ACC112 (cell line): ENCODE measurements at regions not wholly inside any gene's neighbourhood (a gene's known extent, or its start where the extent isn't known, plus 50 kb on each side); places are given as distances from the start of the nearest gene placed in this dataset.
A peak's percentile ranks its signal among the peaks of the same experiment; 100 is the strongest.

Source experiments
- H2AFZ ChIP-seq: fragments of 200-600 bp; sonication (generic); one replicate; pipeline ENCODE4 v1.6.0; 2017; ENCODE audit warnings: antibody characterized with exemption, low read length; ENCODE audit not compliant: unreplicated experiment
- H3K27ac ChIP-seq: fragments of 200-600 bp; sonication (generic); 2 replicates; pipeline ENCODE4 v1.5.1; 2014; ENCODE audit warnings: low read depth, mild to moderate bottlenecking, antibody characterized with exemption, low read length, moderate library complexity
- H3K27me3 ChIP-seq: fragments of 200-600 bp; sonication (generic); 2 replicates; pipeline ENCODE4 v1.6.1; 2014; ENCODE audit warnings: mild to moderate bottlenecking, antibody characterized with exemption, low read length, moderate library complexity, mixed read lengths; ENCODE audit not compliant: insufficient read depth
- H3K36me3 ChIP-seq: fragments of 200-600 bp; sonication (generic); 2 replicates; pipeline ENCODE4 v1.6.1; 2016; ENCODE audit warnings: mild to moderate bottlenecking, antibody characterized with exemption, low read length, moderate library complexity, mixed read lengths; ENCODE audit not compliant: insufficient read depth
- H3K4me1 ChIP-seq: fragments of 200-600 bp; sonication (generic); one replicate; pipeline ENCODE4 v1.6.1; 2016; ENCODE audit warnings: low read length, mixed read lengths; ENCODE audit not compliant: insufficient read depth, unreplicated experiment, control insufficient read depth
- H3K4me3 ChIP-seq: fragments of 200-600 bp; sonication (generic); 2 replicates; pipeline ENCODE4 v1.5.1; 2014; ENCODE audit warnings: mild to moderate bottlenecking, low read depth, low read length
- H3K79me2 ChIP-seq: fragments of 200-600 bp; sonication (generic); one replicate; pipeline ENCODE4 v1.6.0; 2016; ENCODE audit warnings: low read length; ENCODE audit not compliant: control insufficient read depth, unreplicated experiment, insufficient read depth

DNA sequence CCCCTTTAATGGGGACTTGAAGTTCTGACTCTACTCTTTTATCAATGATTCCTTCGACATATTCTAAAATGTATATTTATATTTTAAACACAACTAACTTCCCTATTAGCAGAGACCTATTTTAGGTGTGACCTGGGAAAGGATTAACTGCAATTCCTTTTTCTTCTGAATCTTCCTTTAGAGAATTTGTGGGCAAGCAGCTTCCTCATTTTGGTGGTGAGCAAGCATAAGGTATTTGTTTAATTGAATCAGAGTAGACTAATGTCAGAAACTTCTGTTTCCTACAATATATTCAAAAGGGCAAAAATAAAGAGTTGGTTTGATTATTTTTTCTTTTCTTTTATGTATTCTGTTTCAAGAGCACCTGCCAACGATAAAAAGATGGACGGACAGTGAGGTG is 237.0 kb downstream of the IKZF2 start:
- Histone ChIP-seq H3K36me3 (no peaks in the 10 kb centered on the region), H3K4me1 (peaks cover 37% of the 10 kb centered on the region), H3K79me2 (no peaks in the 10 kb centered on the region), H3K4me3 (no peak overlapping the region), H2AFZ (no peak overlapping the region), H3K27me3 (no peaks in the 10 kb centered on the region), H3K27ac (no peak overlapping the region)

DNA sequence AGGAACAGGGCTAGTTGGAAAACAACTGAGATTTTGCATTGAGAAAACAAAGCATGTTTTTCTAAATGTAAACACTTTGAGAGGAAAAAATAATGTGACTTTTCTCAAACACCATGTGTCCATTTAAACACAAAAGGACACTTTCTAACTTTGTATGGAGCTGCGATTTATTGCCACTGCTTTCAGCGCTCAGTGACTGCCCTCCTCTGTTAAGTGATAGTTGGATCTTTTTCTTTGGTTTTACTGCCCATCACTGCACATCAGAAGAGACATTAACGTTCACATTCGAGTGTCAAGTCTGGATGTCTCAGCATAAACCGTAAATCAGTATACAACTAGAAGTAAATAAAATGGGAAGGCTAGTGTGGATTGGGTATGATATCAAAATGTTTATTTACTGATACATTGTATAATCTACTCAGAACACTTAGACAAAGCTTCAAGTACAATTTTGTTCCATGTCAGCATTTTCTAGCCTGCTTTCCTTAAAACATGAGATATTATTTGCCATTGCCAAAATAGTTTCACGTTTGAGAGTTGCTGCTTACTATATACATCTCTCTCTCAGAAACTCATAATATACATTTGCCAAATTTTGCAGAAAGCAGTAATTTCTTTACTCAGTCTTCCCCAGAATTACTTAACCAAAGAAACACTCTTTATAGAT is 237.6 kb downstream of the IKZF2 start:
- H2AFZ ChIP-seq, result no peak overlapping the region
- peak overlapping the region; percentile 81 for H3K27ac ChIP-seq
- peaks cover 37% of the 10 kb centered on the region for H3K4me1 ChIP-seq
- no peak overlapping the region; the same call in 1 of the 2 replicates for H3K4me3 ChIP-seq
- no peaks in the 10 kb centered on the region for H3K27me3 ChIP-seq
- no peaks in the 10 kb centered on the region for H3K79me2 ChIP-seq
- no peaks in the 10 kb centered on the region for H3K36me3 ChIP-seq

DNA sequence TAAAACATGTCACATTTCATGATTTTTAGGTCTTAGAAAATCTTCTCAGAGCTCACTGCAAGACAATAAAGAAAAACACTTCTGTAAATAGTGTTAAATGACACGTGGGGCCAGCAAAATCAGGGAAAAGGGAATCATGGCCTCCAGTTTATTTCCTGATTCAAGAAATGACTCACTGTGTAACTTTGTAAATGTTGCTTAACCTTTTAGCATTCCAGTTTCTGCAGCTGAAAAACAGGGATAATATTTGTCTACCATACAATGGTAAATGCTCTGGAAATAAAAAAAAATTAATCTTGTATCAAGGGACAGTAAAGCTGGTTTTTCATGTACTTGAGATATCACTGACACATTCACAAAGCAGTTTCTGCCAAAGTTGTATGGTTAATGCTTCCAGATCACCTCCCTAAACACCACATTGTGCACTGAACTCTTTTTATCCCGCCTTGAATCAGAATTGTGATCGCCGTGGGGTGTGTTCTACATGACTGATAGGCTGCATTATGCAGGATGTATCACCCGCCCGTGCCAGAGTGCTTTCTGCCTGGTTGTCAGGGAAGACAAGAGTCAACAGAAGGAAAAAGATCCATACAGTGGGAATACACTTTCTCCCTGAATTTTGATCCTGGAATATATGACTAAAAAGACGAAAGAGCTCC is 238.8 kb downstream of the IKZF2 start:
- peaks cover 37% of the 10 kb centered on the region for H3K4me1 ChIP-seq
- no peaks in the 10 kb centered on the region for H3K27me3 ChIP-seq
- peak overlapping the region; percentile 81 for H3K27ac ChIP-seq
- H3K4me3 ChIP-seq, result peak overlapping the region; percentile 21; the same call in 1 of the 2 replicates
- H2AFZ ChIP-seq, result peak overlapping the region; percentile 60
- H3K79me2 ChIP-seq, result no peaks in the 10 kb centered on the region
- no peaks in the 10 kb centered on the region for H3K36me3 ChIP-seq

DNA sequence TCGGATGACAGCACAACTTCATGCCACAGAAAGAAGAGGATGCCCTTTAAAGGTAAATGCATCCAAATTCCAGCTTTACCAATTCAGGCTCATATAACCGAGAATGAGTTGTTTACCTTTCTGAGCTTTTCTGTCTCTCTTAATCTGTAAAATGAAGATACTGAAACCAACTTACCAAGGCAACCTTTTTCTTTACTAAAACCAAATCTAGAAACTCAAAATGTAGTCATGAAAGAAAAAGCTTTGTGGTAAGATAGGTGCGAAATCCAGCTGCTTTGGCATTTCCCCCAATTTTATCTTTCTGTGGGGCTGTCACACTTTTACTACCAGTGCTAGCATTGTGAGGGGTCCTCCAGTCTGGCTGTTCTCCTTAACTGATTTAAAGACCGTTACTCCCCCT is 240.4 kb downstream of the IKZF2 start:
- no peaks in the 10 kb centered on the region for H3K36me3 ChIP-seq
- no peak overlapping the region for H3K27ac ChIP-seq
- peaks cover 39% of the 10 kb centered on the region for H3K4me1 ChIP-seq
- no peak overlapping the region for H3K4me3 ChIP-seq
- peak overlapping the region; percentile 39 for H2AFZ ChIP-seq
- no peaks in the 10 kb centered on the region for H3K27me3 ChIP-seq
- H3K79me2 ChIP-seq, result no peaks in the 10 kb centered on the region

DNA sequence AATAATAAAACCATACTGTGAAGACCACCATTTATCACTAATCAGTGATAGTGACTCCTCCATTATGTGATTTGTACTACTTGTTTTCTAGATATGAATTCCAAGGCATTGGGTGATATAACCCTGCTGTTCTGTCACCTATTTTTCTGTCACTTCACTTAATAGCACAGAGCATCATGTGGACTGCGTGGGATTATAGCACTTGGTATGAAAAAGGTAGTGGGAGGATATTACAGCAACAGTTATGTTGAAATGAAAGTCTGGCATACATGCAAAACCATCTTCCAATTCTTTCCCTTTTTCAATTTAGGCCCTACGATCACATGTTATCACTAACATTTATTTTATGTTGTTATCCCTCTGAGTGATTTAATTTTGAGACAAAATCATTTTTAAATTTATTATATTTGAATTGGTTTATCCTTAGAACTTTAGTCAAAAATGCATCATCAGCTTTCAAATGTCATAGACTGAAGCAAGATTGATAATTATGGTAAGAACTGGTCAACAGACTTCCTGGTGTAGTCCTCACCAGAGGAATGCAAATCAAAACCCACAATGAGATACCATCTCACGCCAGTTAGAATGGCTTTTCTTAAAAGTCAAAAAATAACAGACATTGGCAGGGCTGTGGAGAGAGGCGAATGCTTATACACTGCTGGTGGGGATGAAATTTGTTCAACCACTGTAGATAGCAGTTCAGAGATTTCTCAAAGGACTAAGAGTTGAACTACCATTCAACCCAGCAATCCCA is 242.6 kb downstream of the IKZF2 start:
- Histone ChIP-seq H2AFZ (no peak overlapping the region), H3K27ac (no peak overlapping the region), H3K4me1 (peaks cover 38% of the 10 kb centered on the region), H3K4me3 (no peak overlapping the region), H3K27me3 (no peaks in the 10 kb centered on the region), H3K36me3 (no peaks in the 10 kb centered on the region), H3K79me2 (no peaks in the 10 kb centered on the region)

DNA sequence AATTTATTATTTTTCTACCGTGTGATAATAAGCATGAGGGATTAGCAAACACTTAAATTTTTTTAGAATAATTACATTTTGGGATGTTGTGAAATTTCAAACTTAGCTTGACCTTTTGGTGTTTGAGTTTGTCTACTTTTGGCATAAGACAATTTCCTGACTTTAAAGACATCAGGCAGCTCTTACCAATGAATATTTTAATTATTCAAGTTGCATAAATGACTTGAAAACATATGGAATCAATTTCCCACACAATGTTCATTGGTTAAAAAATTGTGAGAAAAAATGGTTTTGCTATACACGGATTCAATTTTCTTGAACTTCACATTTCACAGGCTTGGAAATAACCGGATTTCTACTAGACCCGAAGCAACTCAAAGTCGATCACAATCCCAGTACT is 243.4 kb downstream of the IKZF2 start:
- Histone ChIP-seq H3K27me3 (no peaks in the 10 kb centered on the region), H3K4me1 (peaks cover 32% of the 10 kb centered on the region), H3K36me3 (no peaks in the 10 kb centered on the region), H3K4me3 (no peak overlapping the region), H2AFZ (no peak overlapping the region), H3K27ac (no peak overlapping the region), H3K79me2 (no peaks in the 10 kb centered on the region)

DNA sequence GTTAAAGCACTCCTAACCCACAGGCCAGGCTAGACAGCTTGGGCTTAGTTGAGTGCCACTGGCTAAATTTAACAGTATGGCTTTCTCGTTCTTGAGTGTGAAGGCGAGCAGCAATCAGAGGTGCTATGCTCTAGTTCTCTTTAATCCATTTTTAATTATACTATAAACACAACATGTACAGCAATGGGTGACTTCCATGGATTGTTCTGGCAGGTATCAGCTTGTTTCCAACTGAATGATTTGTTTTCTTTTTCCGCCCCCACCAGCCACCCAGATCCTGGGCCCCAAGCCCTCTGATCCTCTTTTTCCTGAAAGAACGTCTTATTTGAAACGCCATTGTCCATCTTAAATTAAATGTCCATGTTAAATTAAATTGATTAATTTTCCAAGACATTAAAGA is 244.8 kb downstream of the IKZF2 start:
- Histone ChIP-seq H2AFZ (no peak overlapping the region), H3K4me1 (peaks cover 18% of the 10 kb centered on the region), H3K27ac (no peak overlapping the region), H3K4me3 (no peak overlapping the region), H3K27me3 (no peaks in the 10 kb centered on the region), H3K36me3 (no peaks in the 10 kb centered on the region), H3K79me2 (no peaks in the 10 kb centered on the region)

DNA sequence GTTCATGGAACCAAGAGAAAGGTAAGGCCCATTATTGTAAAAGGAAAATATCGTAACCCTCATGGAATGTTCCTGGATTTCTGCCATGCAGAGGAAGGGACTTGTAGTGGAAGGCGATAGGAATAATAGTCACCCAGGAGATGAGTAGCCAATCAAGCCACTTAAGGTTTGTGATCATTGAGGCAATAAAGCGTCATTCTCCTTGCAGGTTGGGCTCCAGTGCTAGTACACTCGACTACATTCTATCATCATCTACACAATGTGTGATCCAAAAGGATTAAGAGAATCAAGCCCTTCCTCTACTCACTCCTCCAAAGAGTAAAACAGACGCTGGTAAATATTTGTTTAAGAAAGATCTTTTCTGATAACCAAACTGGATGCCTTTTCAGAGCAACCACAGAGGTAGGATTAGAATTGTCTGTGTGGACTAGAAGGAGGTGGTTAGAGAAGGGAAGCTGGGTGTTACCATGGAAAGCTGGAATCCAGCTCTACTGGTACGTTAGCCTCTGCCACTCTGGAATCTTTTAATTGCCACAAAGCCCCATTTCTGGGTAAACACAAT is 245.7 kb downstream of the IKZF2 start:
- Histone ChIP-seq H3K27ac (peak overlapping the region; percentile 16; the same call in 1 of the 2 replicates), H3K4me3 (no peak overlapping the region), H3K27me3 (no peaks in the 10 kb centered on the region), H3K36me3 (no peaks in the 10 kb centered on the region), H3K4me1 (peaks cover 14% of the 10 kb centered on the region), H3K79me2 (no peaks in the 10 kb centered on the region), H2AFZ (no peak overlapping the region)

DNA sequence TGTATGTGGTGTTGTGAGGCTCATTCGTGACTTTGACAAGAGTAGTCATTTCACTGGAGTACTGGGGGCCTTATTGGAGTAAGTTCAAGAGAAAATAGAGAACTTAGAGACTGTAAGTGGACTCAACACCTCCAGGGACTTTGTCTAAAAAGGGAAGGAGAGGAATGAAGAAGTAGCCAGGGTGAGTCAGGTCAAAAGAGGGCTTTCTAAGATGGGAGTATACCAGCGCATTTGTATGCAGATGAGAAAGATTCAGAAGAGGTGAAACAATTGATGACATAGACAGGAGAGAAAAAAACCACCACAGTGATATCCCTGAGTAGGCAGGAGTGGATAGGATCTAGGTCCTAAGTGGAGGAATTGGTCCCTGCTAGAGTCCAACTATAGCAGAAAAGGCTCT is 246.8 kb downstream of the IKZF2 start:
- Histone ChIP-seq H2AFZ (no peak overlapping the region), H3K79me2 (no peaks in the 10 kb centered on the region), H3K27ac (no peak overlapping the region), H3K4me1 (peaks cover 14% of the 10 kb centered on the region), H3K36me3 (no peaks in the 10 kb centered on the region), H3K4me3 (no peak overlapping the region), H3K27me3 (no peaks in the 10 kb centered on the region)

DNA sequence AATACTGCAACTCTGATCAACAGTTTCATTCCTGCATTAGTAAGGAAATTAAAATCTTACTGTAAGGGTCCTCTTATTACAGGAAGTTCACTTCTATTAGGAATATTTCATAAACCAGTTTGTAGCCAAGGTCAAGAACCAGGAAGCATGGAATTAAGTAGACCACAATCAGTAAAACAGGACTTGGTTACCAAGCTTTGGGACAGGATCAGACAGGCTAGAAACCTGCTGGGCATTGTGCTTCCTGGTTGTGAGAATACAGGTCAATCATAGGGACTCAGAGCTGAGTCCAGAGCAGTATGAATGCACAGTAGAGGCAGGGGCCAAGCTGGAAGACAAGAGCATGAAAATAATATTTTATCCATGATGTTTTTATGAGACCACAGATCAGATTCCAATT is 248.0 kb downstream of the IKZF2 start:
- Histone ChIP-seq H3K4me3 (no peak overlapping the region), H3K4me1 (peaks cover 14% of the 10 kb centered on the region), H3K27ac (no peak overlapping the region), H3K36me3 (no peaks in the 10 kb centered on the region), H2AFZ (no peak overlapping the region), H3K27me3 (no peaks in the 10 kb centered on the region), H3K79me2 (no peaks in the 10 kb centered on the region)
